ENCODE measurements at regions not wholly inside any gene's neighbourhood (a gene's known extent, or its start where the extent isn't known, plus 50 kb on each side); places are given as distances from the start of the nearest gene placed in this dataset.

- TF ChIP-seq POLR2AphosphoS5 (IDR thresholded peaks at IDR 0.05; ENCODE audit: borderline replicate concordance, low read depth, low read length) (no peak), EZH2 (IDR thresholded peaks at IDR 0.05) (no peak)
Observed at GRCh38 chr13:107438251-107438650, 777.1 kb downstream of the LIG4 start.

Data from SK-N-MC (cell line).